SK-N-SH (cell line): ENCODE measurements at regions not wholly inside any gene's neighbourhood (a gene's known extent, or its start where the extent isn't known, plus 50 kb on each side); places are given as distances from the start of the nearest gene placed in this dataset.

Experiments used
- CTCF ChIA-PET: fragments of 300-600, 350-600 bp; formaldehyde crosslinking; extraction: SDS; loops from one replicate; lab custom pipeline; 2021; lab: Yijun Ruan, JAX
- POLR2A ChIA-PET: fragments of 350-600 bp; sonication (Branson Sonifier 250); formaldehyde crosslinking; extraction: SDS; loops from one replicate; lab custom pipeline; 2020; ENCODE audit warnings: antibody characterized with exemption, inconsistent platforms; lab: Yijun Ruan, JAX
- DNase-seq: peaks from one replicate; pipeline ENCODE4 v3.0.0; 2012
- H2AFZ ChIP-seq: fragments of 200-600 bp; sonication (generic); 2 replicates; pipeline ENCODE4 v1.8.1; 2016; ENCODE audit warnings: antibody characterized with exemption, mild to moderate bottlenecking, low read depth
- H3F3A ChIP-seq: fragments of 200-600 bp; sonication (generic); replicated peaks from 2 replicates; pipeline ENCODE3; 2016; ENCODE audit warnings: antibody characterized with exemption, mild to moderate bottlenecking; ENCODE audit not compliant: insufficient read depth
- H3K27ac ChIP-seq, 2 experiments: fragments of 200-500 bp in 1 of 2; fragments of 200-600 bp in 1 of 2; sonication (Bioruptor generic) in 1 of 2; sonication (generic), shearing (Covaris generic) in 1 of 2; 2 replicates each; pipeline versions ENCODE4 v1.5.1 to v1.6.1; 2014 to 2016; ENCODE audit warnings: low read depth in 2 of 2, inconsistent platforms in 1 of 2, low read length in 1 of 2, mild to moderate bottlenecking in 1 of 2, mixed read lengths in 1 of 2
- H3K27me3 ChIP-seq: fragments of 200-600 bp; sonication (generic), shearing (Covaris generic); 2 replicates; pipeline ENCODE4 v1.6.1; 2016; ENCODE audit warnings: mixed run types; ENCODE audit not compliant: insufficient read depth
- H3K36me3 ChIP-seq, 2 experiments: fragments of 200-500 bp in 1 of 2; fragments of 200-600 bp in 1 of 2; sonication (Bioruptor generic) in 1 of 2; sonication (generic) in 1 of 2; replicated peaks in 1 of 2; 2 replicates each; pipeline versions ENCODE3 to v1.5.1; 2014 to 2016; ENCODE audit warnings: low read length in 1 of 2, mild to moderate bottlenecking in 1 of 2; ENCODE audit not compliant: insufficient read depth in 2 of 2, control insufficient read depth in 1 of 2
- H3K4me1 ChIP-seq, 2 experiments: fragments of 200-500 bp in 1 of 2; fragments of 200-600 bp in 1 of 2; sonication (Bioruptor generic) in 1 of 2; sonication (generic), shearing (Covaris generic) in 1 of 2; 2 replicates each; pipeline versions ENCODE4 v1.5.1 to v1.6.1; 2014 to 2016; ENCODE audit warnings: low read depth in 1 of 2, low read length in 1 of 2, mixed run types in 1 of 2; ENCODE audit not compliant: insufficient read depth in 2 of 2, control insufficient read depth in 1 of 2
- H3K4me2 ChIP-seq: fragments of 200-600 bp; sonication (generic), shearing (Covaris generic); 2 replicates; pipeline ENCODE4 v1.6.1; 2017; ENCODE audit warnings: mixed run types
- H3K4me3 ChIP-seq, 2 experiments: fragments of 200-500 bp in 1 of 2; fragments of 200-600 bp in 1 of 2; sonication (Bioruptor generic) in 1 of 2; sonication (generic), shearing (Covaris generic) in 1 of 2; 2 replicates each; pipeline versions ENCODE4 v1.5.1 to v1.8.1; 2014 to 2016; ENCODE audit warnings: low read depth in 2 of 2, inconsistent platforms in 1 of 2, low read length in 1 of 2, mild to moderate bottlenecking in 1 of 2, mixed read lengths in 1 of 2, moderate library complexity in 1 of 2
- H3K79me2 ChIP-seq: fragments of 200-600 bp; sonication (generic); 2 replicates; pipeline ENCODE4 v1.8.1; 2017; ENCODE audit warnings: mild to moderate bottlenecking; ENCODE audit not compliant: insufficient read depth
- H3K9ac ChIP-seq: fragments of 200-600 bp; sonication (generic); 2 replicates; pipeline ENCODE4 v1.6.1; 2017; ENCODE audit warnings: mixed run types
- H3K9me2 ChIP-seq: fragments of 200-600 bp; sonication (generic); 2 replicates; pipeline ENCODE4 v1.6.1; 2017; ENCODE audit warnings: mixed run types
- H3K9me3 ChIP-seq: fragments of 200-600 bp; sonication (generic); 2 replicates; pipeline ENCODE4 v1.6.1; 2017; ENCODE audit warnings: mixed run types, mild to moderate bottlenecking, moderate library complexity
- H4K20me1 ChIP-seq: fragments of 200-600 bp; sonication (generic); 2 replicates; pipeline ENCODE4 v1.6.1; 2017; ENCODE audit warnings: mild to moderate bottlenecking, mixed run types; ENCODE audit not compliant: insufficient read depth
- CHD2 ChIP-seq: fragments of 150-350 bp; IDR thresholded peaks from 2 replicates; pipeline ENCODE4 v1.6.1; 2018; ENCODE audit warnings: low read length; ENCODE audit not compliant: partially characterized antibody
- ELF1 ChIP-seq: IDR thresholded peaks from 2 replicates; pipeline ENCODE4 v1.4.0; 2012
- EP300 ChIP-seq, 2 experiments: IDR thresholded peaks; 2 replicates each; pipeline versions ENCODE4 v1.4.0 to v1.6.1; 2012; ENCODE audit warnings: borderline replicate concordance in 1 of 2, low read depth in 1 of 2, low read length in 1 of 2
- FOSL2 ChIP-seq: IDR thresholded peaks from 2 replicates; pipeline ENCODE4 v1.4.0; 2012; ENCODE audit warnings: low read depth, mild to moderate bottlenecking, moderate library complexity, borderline replicate concordance
- GABPA ChIP-seq: IDR thresholded peaks from 2 replicates; pipeline ENCODE4 v1.4.0; 2012; ENCODE audit warnings: low read depth, mild to moderate bottlenecking
- GATA2 ChIP-seq: sonication (generic); formaldehyde crosslinking; IDR thresholded peaks from 2 replicates; pipeline ENCODE4 v1.5.0; 2020; ENCODE audit warnings: mild to moderate bottlenecking, missing genetic modification reagents
- JUND ChIP-seq: IDR thresholded peaks from 2 replicates; pipeline ENCODE4 v1.4.0; 2012
- MAX ChIP-seq: IDR thresholded peaks from 2 replicates; pipeline ENCODE4 v1.4.0; 2012; ENCODE audit warnings: low read depth
- MEF2A ChIP-seq: IDR thresholded peaks from 2 replicates; pipeline ENCODE4 v1.4.0; 2012; ENCODE audit warnings: low read depth, borderline replicate concordance
- MXI1 ChIP-seq: IDR thresholded peaks from 2 replicates; pipeline ENCODE4 v1.6.1; 2012; ENCODE audit warnings: mild to moderate bottlenecking, low read depth, low read length, improper control_type of control experiment
- NFIC ChIP-seq: IDR thresholded peaks from 2 replicates; pipeline ENCODE4 v1.4.0; 2012; ENCODE audit warnings: borderline replicate concordance
- NRF1 ChIP-seq: IDR thresholded peaks from 2 replicates; pipeline ENCODE4 v1.6.1; 2012; ENCODE audit warnings: low read depth, mild to moderate bottlenecking, low read length
- PBX3 ChIP-seq: IDR thresholded peaks from 2 replicates; pipeline ENCODE4; 2012
- RCOR1 ChIP-seq: fragments of 150-350 bp; IDR thresholded peaks from 2 replicates; pipeline ENCODE4 v1.6.1; 2017; ENCODE audit warnings: antibody characterized with exemption, low read length
- REST ChIP-seq: IDR thresholded peaks from 2 replicates; pipeline ENCODE4 v1.6.1; 2012; ENCODE audit warnings: mild to moderate bottlenecking, low read depth, low read length, moderate library complexity
- RFX5 ChIP-seq: IDR thresholded peaks from 2 replicates; pipeline ENCODE4 v1.6.1; 2012; ENCODE audit warnings: mild to moderate bottlenecking, improper control_type of control experiment, low read length
- RXRA ChIP-seq: IDR thresholded peaks from 2 replicates; pipeline ENCODE4 v1.4.0; 2012; ENCODE audit warnings: low read depth, mild to moderate bottlenecking, borderline replicate concordance
- SIN3A ChIP-seq: IDR thresholded peaks from 2 replicates; pipeline ENCODE4 v1.6.1; 2012; ENCODE audit warnings: low read depth, mild to moderate bottlenecking, low read length, moderate library complexity, borderline replicate concordance
- SMC3 ChIP-seq: IDR thresholded peaks from 2 replicates; pipeline ENCODE4 v1.6.1; 2012; ENCODE audit warnings: low read depth, low read length, improper control_type of control experiment
- TCF12 ChIP-seq: IDR thresholded peaks from 2 replicates; pipeline ENCODE4 v1.4.0; 2012
- TEAD4 ChIP-seq: IDR thresholded peaks from 2 replicates; pipeline ENCODE4 v1.4.0; 2012; ENCODE audit warnings: mild to moderate bottlenecking, borderline replicate concordance; ENCODE audit not compliant: insufficient read depth
- ZBTB33 ChIP-seq: IDR thresholded peaks from 2 replicates; pipeline ENCODE4 v1.4.0; 2012; ENCODE audit warnings: low read depth, borderline replicate concordance
- WGBS: methylation state at CpG from one replicate; pipeline ENCODE4 v1.1.6; 2017; ENCODE audit warnings: low lambda C conversion rate; 5-methylcytosine and 5-hydroxymethylcytosine counted together

- H3K4me2 ChIP-seq: no peak overlapping the region
- DNase-seq: no peak
- ChIA-PET CTCF (no interaction called here), POLR2A (no interaction called here)
- no peaks in the 10 kb centered on the region for H4K20me1 ChIP-seq
- H3K4me1 ChIP-seq: no peaks in the 10 kb centered on the region
- no peaks in the 10 kb centered on the region for H3K79me2 ChIP-seq
- H3K36me3 ChIP-seq: no peaks in the 10 kb centered on the region
- no peak overlapping the region for H2AFZ ChIP-seq
- 51% methylated on average over 6 of the region's 6 CpGs for WGBS
- H3K9me2 ChIP-seq: no peaks in the 10 kb centered on the region
- H3K4me3 ChIP-seq: no peak overlapping the region
- no peaks in the 10 kb centered on the region; the same call in 1 of the 2 replicates for H3K27me3 ChIP-seq
- H3K9ac ChIP-seq: no peak overlapping the region
- no peaks in the 10 kb centered on the region for H3K9me3 ChIP-seq
- H3F3A ChIP-seq: no peaks in the 10 kb centered on the region
- no peak for TF ChIP-seq EP300 (IDR thresholded peaks at IDR 0.05; ENCODE audit: borderline replicate concordance in 1 of 2, low read depth in 1 of 2, low read length in 1 of 2)
- no peak for TF ChIP-seq SIN3A
- TF ChIP-seq ELF1: no peak
- TF ChIP-seq CHD2: no peak
- TF ChIP-seq ZBTB33: no peak
- TF ChIP-seq FOSL2: no peak
- no peak for TF ChIP-seq SMC3
- TF ChIP-seq NFIC: no peak
- TF ChIP-seq PBX3: no peak
- TF ChIP-seq NRF1: no peak
- TF ChIP-seq JUND: no peak
- TF ChIP-seq MXI1: no peak
- no peak for TF ChIP-seq RCOR1
- TF ChIP-seq TEAD4: no peak
- TF ChIP-seq RFX5: no peak
- no peak for TF ChIP-seq MAX
- TF ChIP-seq MEF2A: no peak
- H3K27ac ChIP-seq: no peak overlapping the region
Measured at GRCh38 chr17:77666462-77666861, 292.0 kb upstream of the TNRC6C start.

GRCh38 chr17:77666881-77667395, 291.6 kb upstream of the TNRC6C start:
- DNase-seq: no peak
- Histone ChIP-seq H3F3A (no peaks in the 10 kb centered on the region), H2AFZ (no peak overlapping the region), H3K36me3 (no peaks in the 10 kb centered on the region), H3K9me3 (no peaks in the 10 kb centered on the region), H4K20me1 (no peaks in the 10 kb centered on the region), H3K27me3 (no peaks in the 10 kb centered on the region), H3K4me2 (no peak overlapping the region), H3K79me2 (no peaks in the 10 kb centered on the region), H3K9ac (no peak overlapping the region), H3K9me2 (no peaks in the 10 kb centered on the region), H3K27ac (no peak overlapping the region), H3K4me1 (no peaks in the 10 kb centered on the region), H3K4me3 (no peak overlapping the region)
- ChIA-PET CTCF (no interaction called here), POLR2A (no interaction called here)
- WGBS: 78% methylated on average over 7 of the region's 7 CpGs
- TF ChIP-seq REST: no peak
- no peak for TF ChIP-seq CHD2
- TF ChIP-seq MEF2A: no peak
- TF ChIP-seq GATA2: no peak
- no peak for TF ChIP-seq MXI1
- no peak for TF ChIP-seq TCF12
- TF ChIP-seq GABPA: no peak
- no peak for TF ChIP-seq PBX3
- TF ChIP-seq RXRA: no peak
- TF ChIP-seq NFIC: no peak
